GM23338 (cell line): ENCODE measurements at regions not wholly inside any gene's neighbourhood (a gene's known extent, or its start where the extent isn't known, plus 50 kb on each side); places are given as distances from the start of the nearest gene placed in this dataset.

ENCODE experiments used
- CREB1 ChIP-seq: fragments of 250-450 bp; sonication (Bioruptor Pico); IDR thresholded peaks from 2 replicates; pipeline ENCODE4 v1.5.0; 2020; ENCODE audit warnings: low read depth, mild to moderate bottlenecking, moderate library complexity
- CTCF ChIP-seq, 2 experiments: fragments of 200-600 bp in 1 of 2; sonication (generic) in 1 of 2; conservative IDR thresholded peaks; 2 replicates each; pipeline versions ENCODE4 v1.5.1 to v1.6.1; 2016 to 2017; ENCODE audit warnings: antibody characterized with exemption in 2 of 2, low read depth in 2 of 2, mild to moderate bottlenecking in 2 of 2, moderate library complexity in 1 of 2
- EZH2 ChIP-seq: fragments of 200-600 bp; sonication (generic); IDR thresholded peaks from one replicate; pipeline ENCODE4 v1.8.0; 2017; ENCODE audit warnings: antibody characterized with exemption, mild to moderate bottlenecking, low read depth; ENCODE audit not compliant: unreplicated experiment
- EZH2phosphoT487 ChIP-seq: fragments of 200-600 bp; sonication (generic); IDR thresholded peaks from one replicate; pipeline ENCODE4 v1.8.1; 2018; ENCODE audit warnings: antibody characterized with exemption; ENCODE audit not compliant: unreplicated experiment
- JUNB ChIP-seq: IDR thresholded peaks from one replicate; pipeline ENCODE4 v1.6.1; 2016; ENCODE audit warnings: antibody characterized with exemption; ENCODE audit not compliant: unreplicated experiment
- POLR2AphosphoS5 ChIP-seq: IDR thresholded peaks from 2 replicates; pipeline ENCODE4 v1.6.1; 2016; ENCODE audit warnings: antibody characterized with exemption, low read depth
- REST ChIP-seq: IDR thresholded peaks from one replicate; pipeline ENCODE4 v1.6.1; 2018; ENCODE audit warnings: antibody characterized with exemption; ENCODE audit not compliant: unreplicated experiment
- ZNF462 ChIP-seq: fragments of 250-450 bp; sonication (Bioruptor Pico); IDR thresholded peaks from 2 replicates; pipeline ENCODE4 v1.5.0; 2020; ENCODE audit warnings: mild to moderate bottlenecking, moderate library complexity

GRCh38 chr5:15070907-15071306 lies 199.3 kb upstream of the ANKH start:
- TF ChIP-seq CTCF (conservative IDR thresholded peaks at IDR 0.05; ENCODE audit: low read depth in 2 of 2) (no peak), EZH2 (no peak), POLR2AphosphoS5 (no peak), REST (no peak), EZH2phosphoT487 (no peak), JUNB (no peak), CREB1 (CRISPR knock-in tag) (no peak), ZNF462 (no peak)
